ENCODE measurements at regions not wholly inside any gene's neighbourhood (a gene's known extent, or its start where the extent isn't known, plus 50 kb on each side); places are given as distances from the start of the nearest gene placed in this dataset.

DNA sequence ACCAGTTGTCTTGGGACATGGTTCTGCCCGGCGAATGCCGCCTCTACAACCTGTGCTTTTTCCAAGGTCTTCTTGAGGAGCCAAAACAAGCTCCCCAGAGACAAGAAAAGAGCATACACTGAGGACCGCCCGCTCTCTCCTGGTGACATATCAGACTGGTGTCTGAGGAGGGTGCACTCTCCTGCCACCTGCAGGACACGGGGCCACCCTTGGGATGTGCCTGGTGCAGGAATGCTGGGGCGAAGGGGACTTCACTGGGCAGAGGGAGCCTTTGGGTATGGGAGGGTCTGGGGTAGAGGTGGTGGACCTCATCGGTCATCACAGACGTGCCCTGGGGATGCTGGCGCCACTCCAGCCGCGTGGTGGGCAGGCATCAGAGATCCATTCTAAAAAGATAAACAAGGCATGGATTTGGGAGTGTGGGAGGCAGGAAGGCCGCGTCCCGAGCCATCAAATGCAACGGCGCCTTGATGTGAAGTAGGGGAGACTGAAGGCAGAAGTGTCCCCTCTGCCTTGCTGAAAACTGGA lies 163.3 kb downstream of the CD83 start:
- Histone ChIP-seq H3F3A (ENCODE audit: insufficient read depth, low read length, poor library complexity, severe bottlenecking) (no peaks in the 10 kb centered on the region), H3K36me3 (ENCODE audit: insufficient read depth, low read length) (no peaks in the 10 kb centered on the region), H3K79me2 (replicated peaks; ENCODE audit: insufficient read depth, low read length) (no peaks in the 10 kb centered on the region), H3K27ac (ENCODE audit: low read length) (no peak overlapping the region), H2AFZ (ENCODE audit: low read depth, low read length) (no peak overlapping the region), H3K4me2 (ENCODE audit: low read length) (no peak overlapping the region), H3K9ac (ENCODE audit: low read length) (no peak overlapping the region), H3K4me3 (ENCODE audit: low read length) (no peak overlapping the region), H3K27me3 (ENCODE audit: insufficient read depth, low read depth, low read length) (no peaks in the 10 kb centered on the region), H4K20me1 (ENCODE audit: insufficient read depth) (no peaks in the 10 kb centered on the region), H3K9me3 (ENCODE audit: low read length) (no peaks in the 10 kb centered on the region), H3K9me2 (ENCODE audit: insufficient read depth, low read length) (no peaks in the 10 kb centered on the region)
- TF ChIP-seq EP300 (conservative IDR thresholded peaks at IDR 0.05; ENCODE audit: poor library complexity, severe bottlenecking) (no peak), TAF1 (IDR thresholded peaks at IDR 0.05; ENCODE audit: low read depth) (no peak), POLR2AphosphoS5 (IDR thresholded peaks at IDR 0.05) (no peak), RAD21 (conservative IDR thresholded peaks at IDR 0.05) (no peak), MXI1 (conservative IDR thresholded peaks at IDR 0.05; ENCODE audit: poor library complexity, severe bottlenecking) (no peak), EZH2 (IDR thresholded peaks at IDR 0.05; ENCODE audit: borderline replicate concordance, insufficient read depth, low read length, poor library complexity, severe bottlenecking) (no peak), SMC3 (conservative IDR thresholded peaks at IDR 0.05; ENCODE audit: poor library complexity) (no peak)
- TF ChIP-seq, protein P1, sequence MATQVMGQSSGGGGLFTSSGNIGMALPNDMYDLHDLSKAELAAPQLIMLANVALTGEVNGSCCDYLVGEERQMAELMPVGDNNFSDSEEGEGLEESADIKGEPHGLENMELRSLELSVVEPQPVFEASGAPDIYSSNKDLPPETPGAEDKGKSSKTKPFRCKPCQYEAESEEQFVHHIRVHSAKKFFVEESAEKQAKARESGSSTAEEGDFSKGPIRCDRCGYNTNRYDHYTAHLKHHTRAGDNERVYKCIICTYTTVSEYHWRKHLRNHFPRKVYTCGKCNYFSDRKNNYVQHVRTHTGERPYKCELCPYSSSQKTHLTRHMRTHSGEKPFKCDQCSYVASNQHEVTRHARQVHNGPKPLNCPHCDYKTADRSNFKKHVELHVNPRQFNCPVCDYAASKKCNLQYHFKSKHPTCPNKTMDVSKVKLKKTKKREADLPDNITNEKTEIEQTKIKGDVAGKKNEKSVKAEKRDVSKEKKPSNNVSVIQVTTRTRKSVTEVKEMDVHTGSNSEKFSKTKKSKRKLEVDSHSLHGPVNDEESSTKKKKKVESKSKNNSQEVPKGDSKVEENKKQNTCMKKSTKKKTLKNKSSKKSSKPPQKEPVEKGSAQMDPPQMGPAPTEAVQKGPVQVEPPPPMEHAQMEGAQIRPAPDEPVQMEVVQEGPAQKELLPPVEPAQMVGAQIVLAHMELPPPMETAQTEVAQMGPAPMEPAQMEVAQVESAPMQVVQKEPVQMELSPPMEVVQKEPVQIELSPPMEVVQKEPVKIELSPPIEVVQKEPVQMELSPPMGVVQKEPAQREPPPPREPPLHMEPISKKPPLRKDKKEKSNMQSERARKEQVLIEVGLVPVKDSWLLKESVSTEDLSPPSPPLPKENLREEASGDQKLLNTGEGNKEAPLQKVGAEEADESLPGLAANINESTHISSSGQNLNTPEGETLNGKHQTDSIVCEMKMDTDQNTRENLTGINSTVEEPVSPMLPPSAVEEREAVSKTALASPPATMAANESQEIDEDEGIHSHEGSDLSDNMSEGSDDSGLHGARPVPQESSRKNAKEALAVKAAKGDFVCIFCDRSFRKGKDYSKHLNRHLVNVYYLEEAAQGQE (IDR thresholded peaks at IDR 0.05; ENCODE audit: borderline replicate concordance) = no peak
- TF ChIP-seq, protein P2, sequence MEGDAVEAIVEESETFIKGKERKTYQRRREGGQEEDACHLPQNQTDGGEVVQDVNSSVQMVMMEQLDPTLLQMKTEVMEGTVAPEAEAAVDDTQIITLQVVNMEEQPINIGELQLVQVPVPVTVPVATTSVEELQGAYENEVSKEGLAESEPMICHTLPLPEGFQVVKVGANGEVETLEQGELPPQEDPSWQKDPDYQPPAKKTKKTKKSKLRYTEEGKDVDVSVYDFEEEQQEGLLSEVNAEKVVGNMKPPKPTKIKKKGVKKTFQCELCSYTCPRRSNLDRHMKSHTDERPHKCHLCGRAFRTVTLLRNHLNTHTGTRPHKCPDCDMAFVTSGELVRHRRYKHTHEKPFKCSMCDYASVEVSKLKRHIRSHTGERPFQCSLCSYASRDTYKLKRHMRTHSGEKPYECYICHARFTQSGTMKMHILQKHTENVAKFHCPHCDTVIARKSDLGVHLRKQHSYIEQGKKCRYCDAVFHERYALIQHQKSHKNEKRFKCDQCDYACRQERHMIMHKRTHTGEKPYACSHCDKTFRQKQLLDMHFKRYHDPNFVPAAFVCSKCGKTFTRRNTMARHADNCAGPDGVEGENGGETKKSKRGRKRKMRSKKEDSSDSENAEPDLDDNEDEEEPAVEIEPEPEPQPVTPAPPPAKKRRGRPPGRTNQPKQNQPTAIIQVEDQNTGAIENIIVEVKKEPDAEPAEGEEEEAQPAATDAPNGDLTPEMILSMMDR (IDR thresholded peaks at IDR 0.05; ENCODE audit: poor library complexity, severe bottlenecking) = no peak

DNA sequence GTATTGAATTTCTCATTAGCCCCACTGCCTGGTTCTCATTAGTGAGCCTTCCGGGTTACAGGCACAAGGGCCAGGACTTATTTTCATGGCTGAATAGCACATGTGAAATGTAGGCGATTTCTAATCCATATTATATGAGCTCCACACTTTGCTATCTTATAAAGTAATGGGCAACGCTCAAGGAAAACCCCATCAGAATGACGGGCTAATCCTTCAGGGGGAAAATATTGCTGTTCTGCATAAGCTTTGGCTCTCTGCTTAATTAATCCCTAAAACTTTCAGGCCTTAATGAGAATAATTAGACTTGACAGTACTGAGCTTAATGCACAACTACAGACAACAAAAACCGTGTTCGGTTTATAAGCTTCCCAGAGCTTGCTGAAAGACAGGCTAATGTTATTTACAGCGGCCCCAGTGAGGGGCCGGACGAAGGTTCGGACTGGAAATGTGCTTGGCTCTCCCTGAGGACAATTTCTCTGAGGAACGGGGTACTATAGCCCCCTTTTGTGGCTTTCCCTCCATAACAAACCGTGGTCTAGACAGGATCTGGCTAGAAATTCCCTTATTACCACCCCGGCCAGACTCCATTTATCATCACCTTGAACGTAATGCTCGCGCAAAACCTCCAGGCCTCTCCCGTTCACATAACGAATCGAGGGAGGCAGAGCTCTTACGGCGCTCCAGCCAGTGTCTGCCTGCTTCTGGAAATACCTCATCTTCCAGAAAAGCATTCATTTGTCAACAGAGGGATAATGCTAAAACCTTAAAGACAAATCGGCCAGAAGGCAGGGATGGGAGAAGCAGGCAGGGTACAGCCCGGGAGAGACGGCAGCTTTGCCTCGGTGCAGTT lies 164.5 kb downstream of the CD83 start:
- Histone ChIP-seq H3K27ac (ENCODE audit: low read length) (no peak overlapping the region), H3K9ac (ENCODE audit: low read length) (no peak overlapping the region), H3K9me2 (ENCODE audit: insufficient read depth, low read length) (no peaks in the 10 kb centered on the region), H3K36me3 (ENCODE audit: insufficient read depth, low read length) (no peaks in the 10 kb centered on the region), H3K79me2 (replicated peaks; ENCODE audit: insufficient read depth, low read length) (no peaks in the 10 kb centered on the region), H3K4me3 (ENCODE audit: low read length) (no peak overlapping the region), H3K4me2 (ENCODE audit: low read length) (no peak overlapping the region), H2AFZ (ENCODE audit: low read depth, low read length) (no peak overlapping the region), H4K20me1 (ENCODE audit: insufficient read depth) (no peaks in the 10 kb centered on the region), H3K9me3 (ENCODE audit: low read length) (no peaks in the 10 kb centered on the region), H3F3A (ENCODE audit: insufficient read depth, low read length, poor library complexity, severe bottlenecking) (no peaks in the 10 kb centered on the region), H3K27me3 (ENCODE audit: insufficient read depth, low read depth, low read length) (no peaks in the 10 kb centered on the region)
- TF ChIP-seq SMC3 (conservative IDR thresholded peaks at IDR 0.05; ENCODE audit: poor library complexity) (no peak), POLR2AphosphoS5 (IDR thresholded peaks at IDR 0.05) (no peak), EZH2 (IDR thresholded peaks at IDR 0.05; ENCODE audit: borderline replicate concordance, insufficient read depth, low read length, poor library complexity, severe bottlenecking) (no peak), RAD21 (conservative IDR thresholded peaks at IDR 0.05) (no peak), MXI1 (conservative IDR thresholded peaks at IDR 0.05; ENCODE audit: poor library complexity, severe bottlenecking) (no peak), EP300 (conservative IDR thresholded peaks at IDR 0.05; ENCODE audit: poor library complexity, severe bottlenecking) (no peak), TAF1 (IDR thresholded peaks at IDR 0.05; ENCODE audit: low read depth) (no peak)
- TF ChIP-seq, protein P2 (IDR thresholded peaks at IDR 0.05; ENCODE audit: poor library complexity, severe bottlenecking) = no peak
- TF ChIP-seq, protein P1 (IDR thresholded peaks at IDR 0.05; ENCODE audit: borderline replicate concordance) = no peak
